Activated CD4-positive, alpha-beta T cell treated with anti-CD3 and anti-CD28 coated beads, Interleukin-2, Interleukin-6, amounts not matched to agents 100 ng/mL and 50 ng/mL, durations not matched to agents 16 hours and 8 hours (primary cell): ENCODE measurements at regions not wholly inside any gene's neighbourhood (a gene's known extent, or its start where the extent isn't known, plus 50 kb on each side); places are given as distances from the start of the nearest gene placed in this dataset.

ENCODE experiments used
- DNase-seq: peaks from one replicate; pipeline ENCODE4 v3.0.0-alpha.2; 2020

GRCh38 chr2:100660851-100661584, 98.2 kb downstream of the PDCL3 start:
- no peak for DNase-seq

DNA sequence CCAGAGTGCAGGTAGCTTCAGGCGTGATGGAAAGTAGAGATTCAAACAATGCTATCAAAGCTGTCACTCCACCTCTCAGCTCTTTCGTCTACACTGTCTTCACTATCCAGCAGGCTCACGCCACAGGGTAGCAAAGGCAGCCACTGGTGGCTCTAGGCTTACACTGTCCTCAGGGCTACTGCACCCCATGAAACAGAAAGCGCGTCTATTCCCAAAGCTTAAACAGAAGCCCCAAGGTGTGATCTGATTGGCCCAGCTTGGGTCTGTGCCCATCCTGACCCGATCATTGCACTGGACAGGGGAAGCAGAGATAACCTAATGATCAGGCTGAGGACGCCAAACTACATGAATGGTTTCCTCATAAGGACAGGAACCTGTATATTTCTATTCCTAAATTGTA, 100.1 kb downstream of the PDCL3 start:
- no peak for DNase-seq

GRCh38 chr2:100664021-100664755, 101.4 kb downstream of the PDCL3 start:
- DNase-seq, result no peak

- no peak for DNase-seq
These were observed 101.9 kb downstream of the PDCL3 start for GRCh38 chr2:100664756-100665101.

DNA sequence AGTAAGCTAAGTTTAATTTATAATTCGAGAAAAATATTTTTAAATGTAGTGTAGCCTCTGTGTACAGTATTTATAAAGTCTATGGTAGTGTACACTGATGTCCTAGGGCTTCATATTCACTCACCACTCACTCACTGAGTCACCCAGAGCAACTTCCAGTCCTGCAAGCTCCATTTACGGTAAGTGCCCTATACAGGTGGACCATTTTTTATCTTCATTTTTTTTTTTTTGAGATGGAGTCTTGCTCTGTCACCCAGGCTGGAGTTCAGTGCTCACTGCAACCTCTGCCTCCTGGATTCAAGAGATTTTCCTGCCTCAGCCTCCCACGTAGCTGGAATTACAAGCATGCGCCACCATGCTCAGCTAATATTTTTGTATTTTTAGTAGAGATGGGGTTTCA, 104.2 kb downstream of the PDCL3 start:
- DNase-seq, result no peak

GRCh38 chr2:100667801-100668200, 105.0 kb downstream of the PDCL3 start:
- no peak for DNase-seq

GRCh38 chr2:100670232-100670631, 107.4 kb downstream of the PDCL3 start:
- no peak for DNase-seq

GRCh38 chr2:100673115-100673514, 110.3 kb downstream of the PDCL3 start:
- DNase-seq, result no peak

GRCh38 chr2:100673691-100674485, 111.1 kb downstream of the PDCL3 start:
- no peak for DNase-seq

DNA sequence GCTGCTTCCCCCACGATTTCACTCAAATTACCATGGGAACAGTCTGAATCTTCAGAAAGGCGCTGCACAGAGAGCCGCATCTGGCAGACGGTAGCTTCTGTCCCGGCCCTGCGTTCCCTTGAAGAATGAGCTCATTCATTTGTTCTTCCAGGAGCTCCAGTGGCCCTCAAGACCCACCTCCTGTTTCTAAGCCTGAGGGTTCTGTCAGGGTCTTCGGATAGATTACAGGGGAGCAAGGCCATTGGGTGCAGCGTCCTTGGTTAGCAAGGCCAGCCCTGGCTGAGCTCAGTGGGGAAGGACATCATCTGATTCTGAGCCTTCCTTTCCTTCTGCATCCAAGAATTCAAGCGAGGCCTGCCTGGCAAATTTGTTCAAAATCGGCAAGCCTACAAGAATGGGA, 111.9 kb downstream of the PDCL3 start:
- DNase-seq, result no peak

GRCh38 chr2:100675373-100675772, 112.6 kb downstream of the PDCL3 start:
- DNase-seq, result no peak

DNA sequence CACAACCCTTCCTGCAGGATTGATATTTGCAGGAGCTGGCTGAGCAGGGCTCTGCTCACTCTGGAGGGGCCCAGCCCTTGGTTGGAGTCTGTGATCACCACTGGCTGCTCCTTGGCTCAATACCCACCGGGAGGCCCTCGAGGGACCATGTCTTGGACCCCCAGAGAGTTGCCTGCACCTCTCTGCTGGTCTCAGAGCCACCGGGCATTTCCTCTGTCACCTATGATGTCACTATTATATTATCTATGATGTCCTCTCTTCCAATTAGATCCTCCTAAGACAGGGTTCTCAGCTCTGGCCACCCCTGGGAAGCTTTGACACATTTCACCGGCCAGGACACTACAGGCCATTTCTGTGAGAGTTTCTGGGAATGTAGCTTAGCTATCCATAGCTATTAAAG, 113.1 kb downstream of the PDCL3 start:
- no peak for DNase-seq

GRCh38 chr2:100676346-100676745, 113.6 kb downstream of the PDCL3 start:
- DNase-seq, result no peak

DNA sequence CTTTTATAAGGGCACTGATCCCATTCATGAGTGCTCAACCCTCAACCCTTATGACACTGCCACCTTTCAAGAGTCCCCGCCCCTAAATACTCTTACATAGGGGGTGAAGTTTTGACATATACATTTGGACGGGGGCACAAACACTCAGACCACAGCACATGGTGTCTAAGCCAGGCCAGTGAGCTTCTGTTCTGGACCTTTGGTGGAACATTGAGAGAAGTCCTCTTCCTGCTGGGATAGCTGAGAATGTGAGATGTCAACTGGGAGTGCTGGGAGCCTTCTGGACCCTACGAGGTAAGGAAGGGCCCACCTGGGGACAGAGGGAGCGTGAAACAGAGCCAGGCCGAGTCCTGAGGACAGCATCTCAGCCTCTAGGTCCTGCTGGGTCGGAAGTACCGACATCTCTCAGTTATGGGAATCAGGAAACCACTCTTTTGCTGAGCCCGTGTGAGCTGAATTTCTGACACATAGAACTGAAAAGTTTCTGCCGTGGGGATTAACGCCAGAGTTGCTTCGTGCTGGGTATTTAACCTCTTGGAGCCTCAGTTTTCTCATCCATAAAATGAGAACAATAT, 114.9 kb downstream of the PDCL3 start:
- DNase-seq, result no peak

- no peak for DNase-seq
These were observed 116.4 kb downstream of the PDCL3 start for GRCh38 chr2:100679211-100679610.

- no peak for DNase-seq
These were observed 119.7 kb downstream of the PDCL3 start for GRCh38 chr2:100682536-100682935.

GRCh38 chr2:100683231-100683630, 120.4 kb downstream of the PDCL3 start:
- DNase-seq, result no peak

- no peak for DNase-seq
These were observed 128.1 kb upstream of the NPAS2 start for GRCh38 chr2:100691846-100692245.

GRCh38 chr2:100692381-100692780, 127.6 kb upstream of the NPAS2 start:
- DNase-seq, result no peak

- no peak for DNase-seq
These were observed 127.0 kb upstream of the NPAS2 start for GRCh38 chr2:100692906-100693305.

- no peak for DNase-seq
These were observed 120.8 kb upstream of the NPAS2 start for GRCh38 chr2:100699131-100699530.

GRCh38 chr2:100702438-100703109, 117.4 kb upstream of the NPAS2 start:
- DNase-seq, result no peak

DNA sequence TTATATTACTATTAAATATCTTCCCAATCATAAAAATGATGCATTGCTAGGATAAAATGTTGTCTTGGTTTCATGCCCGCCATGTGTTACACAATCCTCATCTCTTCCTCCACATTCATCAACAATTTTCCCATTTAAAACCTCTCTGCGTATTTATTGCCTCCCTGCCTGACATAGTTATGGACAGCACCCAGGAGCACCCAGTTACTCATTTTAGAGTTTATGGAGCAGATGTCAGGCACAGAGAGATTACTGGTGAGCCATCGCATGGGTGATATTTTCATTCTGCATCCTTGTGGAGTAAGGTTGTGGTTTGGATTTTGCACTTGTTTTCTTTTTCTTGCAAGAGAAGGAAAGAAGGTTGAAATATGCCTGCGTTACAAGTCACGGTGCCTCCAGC, 116.7 kb upstream of the NPAS2 start:
- DNase-seq, result no peak
